ENCODE measurements at regions not wholly inside any gene's neighbourhood (a gene's known extent, or its start where the extent isn't known, plus 50 kb on each side); places are given as distances from the start of the nearest gene placed in this dataset.

DNA sequence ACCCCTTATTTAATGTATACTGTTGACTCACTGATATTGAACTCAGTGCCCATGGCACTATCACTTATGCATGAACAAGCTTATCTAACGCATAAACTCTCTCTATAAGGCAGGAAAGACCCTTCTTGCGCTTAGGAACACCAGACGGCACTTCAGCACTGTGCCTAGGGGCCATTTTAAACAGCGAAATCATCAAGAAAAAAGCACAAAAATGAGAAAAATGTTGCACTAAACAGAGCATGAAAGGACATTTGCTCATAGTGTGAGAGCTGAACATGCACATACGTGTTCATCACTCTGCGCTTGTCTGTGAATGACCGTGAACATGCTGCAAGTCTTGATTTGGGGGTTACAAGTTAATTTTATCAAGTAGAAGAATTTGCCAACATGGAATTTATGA is 109.6 kb downstream of the WDR11 start:
- DNase-seq = no peak

- DNase-seq = no peak
Observed at GRCh38 chr10:120961795-120962755, 110.9 kb downstream of the WDR11 start.

DNA sequence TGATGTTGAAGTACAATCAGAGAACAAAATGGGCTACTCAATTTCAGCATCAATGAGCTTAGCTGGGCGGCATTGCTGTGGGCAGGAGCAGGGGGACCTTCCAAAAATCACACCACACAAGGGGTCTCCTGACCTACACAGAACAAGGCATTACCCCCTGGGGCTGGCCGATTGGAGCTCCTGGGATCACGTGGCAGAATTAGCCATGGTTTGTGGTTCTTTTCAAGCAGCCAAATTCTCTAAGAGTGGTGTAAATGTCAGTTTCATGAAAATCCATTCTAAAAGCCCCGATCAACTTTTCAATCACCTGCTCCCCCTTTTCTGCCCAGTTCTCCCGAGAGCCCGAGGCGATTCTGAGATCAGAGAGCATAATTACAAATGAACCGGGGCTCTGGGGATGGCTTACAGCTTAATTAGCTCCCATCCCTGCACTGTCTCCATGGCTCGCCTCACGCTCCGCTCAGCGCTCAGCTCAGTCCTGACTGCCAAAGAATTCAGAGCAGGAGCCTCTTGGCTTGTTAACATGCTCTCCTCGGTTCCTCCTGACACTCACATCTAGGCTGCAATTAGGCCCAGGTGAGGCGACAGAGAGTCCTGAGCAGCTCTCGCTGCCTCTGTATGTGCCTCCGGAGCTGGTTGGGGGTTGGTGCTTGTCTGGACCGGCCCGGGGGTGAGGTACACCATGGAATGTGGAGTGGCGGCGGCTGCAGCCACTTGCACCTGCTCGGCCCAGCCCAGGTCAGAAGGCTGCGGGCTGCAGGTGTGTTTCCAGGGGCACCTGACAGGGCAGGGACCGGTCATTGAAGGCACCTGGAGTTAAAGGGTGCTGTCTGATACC is 111.8 kb downstream of the WDR11 start:
- peak; percentile 89 for DNase-seq

DNA sequence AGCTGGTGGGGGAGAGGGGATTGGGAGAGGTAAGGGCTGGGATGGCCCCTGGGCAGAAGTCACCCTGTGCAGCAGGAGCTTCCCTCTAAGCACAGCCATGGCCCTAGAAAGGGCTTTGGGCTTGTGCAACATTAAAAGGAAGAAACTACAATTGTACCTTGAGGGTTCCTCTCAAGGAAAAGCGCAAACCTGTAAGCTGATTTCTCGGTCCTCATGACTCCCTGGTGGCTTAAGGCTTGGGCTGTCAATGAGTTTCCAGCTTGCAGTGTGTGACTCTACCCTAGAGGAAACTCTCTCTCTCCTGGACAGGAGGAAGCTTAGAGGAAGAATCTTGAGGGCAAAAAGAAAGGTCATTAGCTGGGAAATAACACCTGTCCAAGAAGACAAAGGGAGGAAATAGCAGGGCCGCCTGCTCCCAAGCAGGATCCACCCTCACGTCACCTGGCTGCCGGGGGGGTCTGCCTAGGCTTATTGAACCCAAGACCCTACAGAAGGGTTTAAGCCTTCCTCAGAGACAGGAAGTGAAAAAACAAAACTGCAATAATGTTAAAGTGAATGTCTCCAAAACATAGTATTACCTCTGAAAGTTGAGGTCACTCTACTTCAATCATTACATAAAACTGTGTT is 112.5 kb downstream of the WDR11 start:
- DNase-seq = peak; percentile 40

- DNase-seq = no peak
Observed at GRCh38 chr10:120966657-120967045, 115.5 kb downstream of the WDR11 start.

DNA sequence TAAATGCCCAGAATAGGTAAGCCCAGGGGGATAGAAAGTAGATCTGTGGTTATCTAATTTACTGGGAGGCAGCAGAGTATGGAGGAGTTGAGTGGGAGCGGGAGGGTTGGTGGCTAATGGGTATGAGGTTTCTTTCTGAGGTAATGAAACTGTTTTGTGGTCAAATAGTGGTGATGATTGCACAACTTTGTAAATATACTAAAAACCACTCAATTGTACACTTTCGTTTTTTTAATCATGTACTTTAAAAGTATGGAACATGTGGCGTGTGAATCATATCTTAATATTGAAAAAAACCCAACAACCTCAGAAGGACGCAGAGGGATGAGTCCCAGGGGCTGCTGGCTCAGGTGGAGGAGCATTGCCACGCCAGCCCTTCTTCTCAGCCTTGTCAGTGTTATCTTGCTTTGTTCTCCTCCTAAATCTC is 118.1 kb downstream of the WDR11 start:
- DNase-seq = no peak

DNA sequence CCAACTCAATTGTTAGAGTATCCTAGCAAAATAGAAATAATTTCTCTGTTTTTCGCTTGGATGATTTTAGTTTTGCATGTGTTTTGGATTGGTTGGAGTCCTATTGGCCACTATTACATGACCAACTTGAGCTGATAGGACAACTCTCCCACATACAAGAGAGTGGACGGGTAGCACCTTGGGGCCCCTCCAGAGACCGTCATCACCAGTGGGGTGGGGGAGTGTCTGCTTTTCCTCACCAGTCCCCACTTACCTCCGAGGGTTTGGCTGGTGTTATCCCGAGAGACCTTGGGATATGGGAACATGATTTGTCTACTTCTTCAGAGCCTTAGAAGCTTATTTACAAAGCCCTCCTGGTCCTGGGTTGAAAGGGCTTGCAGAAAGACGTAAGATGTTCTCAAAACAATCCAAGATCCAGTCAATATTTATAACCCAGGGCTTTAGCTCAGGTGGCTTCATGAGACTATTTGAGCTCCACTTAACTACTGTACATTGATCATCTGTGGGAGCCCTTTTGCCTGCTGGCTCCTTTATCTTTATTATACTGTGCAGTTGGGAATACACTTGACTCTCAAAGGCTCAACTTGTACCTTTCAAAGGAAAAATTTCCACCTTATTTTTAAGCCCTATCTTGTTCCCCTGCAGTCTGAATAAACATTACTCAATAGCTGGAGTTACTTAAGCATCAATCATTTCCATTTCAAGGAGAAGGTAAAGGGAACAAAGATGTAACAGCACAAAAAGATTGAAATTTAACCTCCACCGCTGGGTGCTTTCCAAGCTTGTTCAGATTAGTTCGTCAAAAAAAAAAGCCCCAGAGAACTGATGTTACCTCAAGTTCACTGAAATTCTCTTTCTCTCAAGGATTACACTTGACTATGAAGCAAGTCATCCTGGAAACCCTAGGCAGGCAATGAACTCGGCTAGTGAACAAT is 119.7 kb downstream of the WDR11 start:
- no peak for DNase-seq

DNA sequence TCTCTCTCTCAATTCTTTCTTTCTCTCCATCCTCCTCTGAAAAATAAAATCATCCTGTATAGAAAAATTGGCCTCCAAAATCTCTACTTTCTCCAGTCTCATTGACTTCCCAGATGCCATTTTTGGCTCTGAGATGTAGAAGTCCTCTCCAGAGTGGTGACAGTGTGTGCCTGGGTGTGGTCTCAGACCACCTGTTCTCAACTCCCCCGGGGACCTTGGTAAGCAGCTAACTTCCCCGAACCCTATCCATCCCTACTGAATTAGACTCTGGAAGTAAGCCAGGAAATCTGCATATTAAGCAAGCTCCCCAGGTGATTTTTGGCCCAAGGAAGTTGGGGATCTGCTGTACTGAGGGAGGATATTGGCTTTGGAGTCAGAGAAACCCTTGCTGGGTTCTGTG is 120.5 kb downstream of the WDR11 start:
- no peak for DNase-seq

DNA sequence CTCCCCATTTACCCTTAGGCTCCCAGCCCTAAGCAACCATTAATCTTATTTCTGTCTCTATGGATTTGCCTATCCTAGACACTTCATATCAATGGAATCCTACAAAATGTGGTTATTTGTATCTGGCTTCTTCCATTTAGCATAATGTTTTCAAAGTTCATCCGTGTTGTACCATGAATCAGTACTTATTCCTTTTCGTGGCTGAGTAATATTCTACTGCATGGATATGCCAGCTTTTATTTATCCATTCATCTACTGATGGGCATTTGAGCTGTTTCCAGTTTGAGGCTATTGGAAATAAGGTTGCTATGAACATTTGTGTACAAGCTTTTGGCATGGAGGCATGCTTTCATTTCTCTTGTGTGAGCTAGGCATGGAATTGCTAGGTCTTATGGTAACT is 121.1 kb downstream of the WDR11 start:
- DNase-seq = no peak

DNA sequence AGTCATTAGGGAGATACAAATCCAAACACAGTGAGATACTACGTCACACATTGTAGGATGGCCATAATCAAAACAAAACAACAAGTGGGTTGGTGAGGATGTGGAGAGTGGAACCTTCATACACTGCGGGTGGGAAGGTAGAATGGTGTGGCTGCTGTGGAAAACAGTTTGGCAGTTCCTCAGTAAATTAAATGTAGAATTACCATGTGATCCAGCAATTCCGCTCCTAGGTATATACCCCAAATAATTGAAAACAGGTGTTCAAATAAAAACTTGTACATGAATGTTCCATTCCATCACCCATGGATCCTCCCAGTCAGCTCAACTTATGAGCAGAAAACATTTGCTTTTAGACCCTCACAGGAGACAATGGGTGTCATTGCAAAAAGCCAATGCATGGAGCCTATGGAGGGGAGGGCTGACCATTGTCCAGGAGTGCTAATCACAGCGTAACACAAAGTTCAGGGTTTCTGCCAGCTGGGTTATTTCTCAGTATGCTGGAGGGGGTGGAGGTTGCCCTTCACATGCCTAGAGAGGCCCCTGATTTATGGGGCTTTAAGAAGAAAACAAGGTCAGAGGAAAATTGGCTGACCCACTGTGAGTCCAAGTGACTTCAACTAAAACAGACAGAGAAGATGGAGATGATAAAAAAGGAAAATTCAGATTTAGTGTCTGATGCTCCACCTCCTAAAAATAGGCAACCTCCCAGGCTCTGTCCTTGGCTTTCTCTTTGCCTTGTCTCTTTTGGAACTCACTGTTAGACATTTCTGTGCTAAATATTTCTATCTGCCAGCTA is 124.1 kb downstream of the WDR11 start:
- no peak for DNase-seq

DNA sequence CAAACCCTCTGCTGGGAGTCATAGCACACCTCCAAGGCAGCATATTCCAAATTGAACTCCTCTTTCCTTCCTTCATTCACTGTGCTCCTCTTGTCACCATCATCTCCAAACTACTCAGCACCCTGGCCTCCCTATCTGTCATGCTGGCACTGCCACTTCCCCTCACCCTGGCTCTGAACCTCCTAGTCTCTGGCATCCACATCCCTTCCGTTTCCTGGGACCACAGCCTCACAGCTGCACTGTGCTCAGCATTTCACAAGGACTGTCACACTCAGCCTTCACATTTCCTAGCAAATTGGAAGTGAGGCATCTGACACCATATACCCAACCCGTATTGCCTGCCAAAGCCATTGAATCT is 124.7 kb downstream of the WDR11 start:
- DNase-seq = no peak

- no peak for DNase-seq
Observed at GRCh38 chr10:120977897-120978296, 126.7 kb downstream of the WDR11 start.

- peak; percentile 38 for DNase-seq
Observed at GRCh38 chr10:120978589-120979252, 127.6 kb downstream of the WDR11 start.

GRCh38 chr10:120979435-120980278 is 128.5 kb downstream of the WDR11 start:
- peak; percentile 92 for DNase-seq

DNA sequence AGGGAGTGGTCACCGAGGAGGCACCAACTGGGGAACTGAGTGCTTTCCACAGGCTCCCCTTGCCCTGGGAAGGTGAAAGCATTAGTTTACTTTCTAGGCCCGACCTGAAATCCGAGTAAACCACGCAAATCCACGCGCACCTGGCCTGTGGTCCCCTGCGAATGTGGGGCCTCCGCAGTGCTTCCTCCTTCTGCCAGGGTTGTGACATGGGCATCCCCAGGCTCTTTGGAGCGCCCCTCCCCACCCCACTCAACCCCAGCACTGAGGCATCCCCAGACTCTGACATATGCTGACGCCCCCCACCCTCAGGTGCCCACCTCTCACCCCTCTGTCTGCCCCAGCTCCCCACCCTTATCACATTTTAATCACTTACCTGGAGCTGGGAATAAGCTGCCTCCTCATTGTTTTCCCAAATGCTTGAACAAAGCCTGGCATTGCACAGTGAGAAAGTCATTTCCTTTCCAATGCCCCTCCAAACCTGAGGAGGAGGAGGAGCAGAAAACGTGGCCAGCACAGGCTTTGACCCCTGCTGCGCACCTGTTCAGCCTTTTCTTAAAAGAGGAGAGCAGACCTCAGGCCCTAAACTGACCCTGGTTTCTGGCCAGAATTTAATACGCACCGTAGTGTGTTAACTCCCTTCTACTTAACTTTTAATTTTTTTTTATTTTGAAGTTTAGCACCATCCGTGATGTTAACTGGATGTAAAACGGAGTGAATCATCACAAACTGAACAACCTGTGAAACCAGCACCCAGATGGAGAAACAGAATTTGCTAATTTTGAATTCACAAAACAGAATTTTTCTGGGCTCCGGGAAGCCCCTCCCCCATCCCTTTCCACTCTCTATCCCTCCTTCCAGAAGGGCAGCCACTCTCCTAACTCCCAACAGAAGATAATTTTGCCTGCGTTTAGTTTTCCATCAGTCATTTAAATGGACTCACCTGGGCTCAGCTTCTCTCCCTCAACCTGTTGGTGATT is 129.4 kb downstream of the WDR11 start:
- DNase-seq = no peak

GRCh38 chr10:120981601-120982391 is 130.6 kb downstream of the WDR11 start:
- DNase-seq = no peak

DNA sequence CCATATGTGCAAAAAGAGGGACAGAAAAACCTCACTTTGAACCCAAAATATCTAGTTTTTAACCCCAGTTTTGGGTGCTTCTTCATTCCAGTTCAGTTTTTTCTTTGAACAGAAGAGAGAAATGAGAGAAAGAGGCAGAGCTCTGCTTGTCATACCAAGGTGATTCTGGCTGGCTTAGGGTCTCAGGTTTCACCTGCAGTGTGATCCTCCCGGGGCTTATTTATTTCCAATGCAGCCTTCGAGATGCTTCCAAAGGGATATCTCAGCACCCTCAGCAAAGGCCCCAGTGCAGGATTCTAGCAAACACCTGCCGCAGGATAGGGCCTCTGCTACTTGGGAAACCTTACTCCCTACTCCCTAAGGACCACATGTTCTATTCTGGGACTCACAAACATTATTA is 131.3 kb downstream of the WDR11 start:
- DNase-seq = no peak

GRCh38 chr10:120983721-120984120 is 132.6 kb downstream of the WDR11 start:
- DNase-seq = no peak
